C4-2B (cell line): ENCODE measurements at regions not wholly inside any gene's neighbourhood (a gene's known extent, or its start where the extent isn't known, plus 50 kb on each side); places are given as distances from the start of the nearest gene placed in this dataset.

ENCODE experiments used
- CTCF ChIP-seq: fragments of 450-650 bp; conservative IDR thresholded peaks from 2 replicates; pipeline ENCODE4 v1.5.1; 2017; ENCODE audit warnings: mild to moderate bottlenecking
- ZFX ChIP-seq: fragments of 450-650 bp; IDR thresholded peaks from 2 replicates; pipeline ENCODE4 v1.6.1; 2017

GRCh38 chr10:123557366-123558108, 108.6 kb upstream of the GPR26 start:
- TF ChIP-seq CTCF (no peak), ZFX (no peak)
